IMR-90 (cell line): ENCODE measurements at regions not wholly inside any gene's neighbourhood (a gene's known extent, or its start where the extent isn't known, plus 50 kb on each side); places are given as distances from the start of the nearest gene placed in this dataset.

Experiments used
- BHLHE40 ChIP-seq: fragments of 150-350 bp; IDR thresholded peaks from 2 replicates; pipeline ENCODE4 v1.6.1; 2016; ENCODE audit warnings: mild to moderate bottlenecking, low read depth, low read length
- CEBPB ChIP-seq: IDR thresholded peaks from 2 replicates; pipeline ENCODE4 v1.6.1; 2012; ENCODE audit warnings: low read depth, low read length, improper control_type of control experiment
- CHD1 ChIP-seq: IDR thresholded peaks from 2 replicates; pipeline ENCODE4 v1.6.1; 2012; ENCODE audit warnings: low read depth, low read length, improper control_type of control experiment
- MAFK ChIP-seq: IDR thresholded peaks from 2 replicates; pipeline ENCODE4 v1.6.1; 2012; ENCODE audit warnings: low read depth, low read length, improper control_type of control experiment
- MXI1 ChIP-seq: IDR thresholded peaks from 2 replicates; pipeline ENCODE4 v1.6.1; 2012; ENCODE audit warnings: low read depth, mild to moderate bottlenecking, low read length, moderate library complexity, borderline replicate concordance
- POLR2A ChIP-seq: IDR thresholded peaks from 2 replicates; pipeline ENCODE4 v1.6.1; 2012; ENCODE audit warnings: mild to moderate bottlenecking, low read depth, low read length
- RAD21 ChIP-seq: IDR thresholded peaks from 2 replicates; pipeline ENCODE4 v1.6.1; 2012; ENCODE audit warnings: low read length, improper control_type of control experiment
- RFX5 ChIP-seq: IDR thresholded peaks from 2 replicates; pipeline ENCODE4 v1.8.0; 2012; ENCODE audit warnings: low read depth, mild to moderate bottlenecking, low read length, moderate library complexity
- SMC3 ChIP-seq: fragments of 150-350 bp; IDR thresholded peaks from 2 replicates; pipeline ENCODE4 v1.6.1; 2016; ENCODE audit warnings: low read depth, mild to moderate bottlenecking, antibody characterized with exemption, low read length, moderate library complexity
- TF ChIP-seq, protein P1 (sequence below): conservative IDR thresholded peaks from 2 replicates; pipeline ENCODE4 v1.5.1; 2012; ENCODE audit warnings: mild to moderate bottlenecking, low read depth, low read length, improper control_type of control experiment
- TF ChIP-seq, protein P2 (sequence below): fragments of 150-350 bp; IDR thresholded peaks from 2 replicates; pipeline ENCODE4 v1.6.1; 2016; ENCODE audit warnings: low read depth, mild to moderate bottlenecking, low read length, moderate library complexity, borderline replicate concordance
- TF ChIP-seq, protein P3 (sequence below): fragments of 150-350 bp; IDR thresholded peaks from 2 replicates; pipeline ENCODE4 v1.6.1; 2017; ENCODE audit warnings: mild to moderate bottlenecking, antibody characterized with exemption, low read length, low read depth

DNA sequence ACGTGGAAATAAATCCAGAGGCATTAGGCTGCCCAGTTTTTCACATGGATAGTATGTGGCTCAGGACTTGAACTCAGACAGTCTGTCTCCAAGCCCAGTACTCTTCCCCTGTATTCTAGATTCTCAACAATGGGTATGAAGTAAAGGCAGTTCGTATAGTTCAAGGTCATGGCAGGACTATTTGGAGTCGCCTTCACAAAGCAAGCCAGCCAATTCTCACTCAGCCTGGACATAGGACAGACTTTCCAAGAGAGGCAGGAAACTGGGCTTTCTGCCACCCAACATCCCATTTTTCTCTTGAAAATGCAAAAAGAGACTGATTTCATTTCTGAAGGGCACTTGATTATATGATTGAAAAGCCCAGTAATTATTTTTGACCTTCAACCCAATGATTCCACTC lies 111.0 kb downstream of the EDN1 start:
- TF ChIP-seq, protein P1, sequence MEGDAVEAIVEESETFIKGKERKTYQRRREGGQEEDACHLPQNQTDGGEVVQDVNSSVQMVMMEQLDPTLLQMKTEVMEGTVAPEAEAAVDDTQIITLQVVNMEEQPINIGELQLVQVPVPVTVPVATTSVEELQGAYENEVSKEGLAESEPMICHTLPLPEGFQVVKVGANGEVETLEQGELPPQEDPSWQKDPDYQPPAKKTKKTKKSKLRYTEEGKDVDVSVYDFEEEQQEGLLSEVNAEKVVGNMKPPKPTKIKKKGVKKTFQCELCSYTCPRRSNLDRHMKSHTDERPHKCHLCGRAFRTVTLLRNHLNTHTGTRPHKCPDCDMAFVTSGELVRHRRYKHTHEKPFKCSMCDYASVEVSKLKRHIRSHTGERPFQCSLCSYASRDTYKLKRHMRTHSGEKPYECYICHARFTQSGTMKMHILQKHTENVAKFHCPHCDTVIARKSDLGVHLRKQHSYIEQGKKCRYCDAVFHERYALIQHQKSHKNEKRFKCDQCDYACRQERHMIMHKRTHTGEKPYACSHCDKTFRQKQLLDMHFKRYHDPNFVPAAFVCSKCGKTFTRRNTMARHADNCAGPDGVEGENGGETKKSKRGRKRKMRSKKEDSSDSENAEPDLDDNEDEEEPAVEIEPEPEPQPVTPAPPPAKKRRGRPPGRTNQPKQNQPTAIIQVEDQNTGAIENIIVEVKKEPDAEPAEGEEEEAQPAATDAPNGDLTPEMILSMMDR, result no peak
- TF ChIP-seq POLR2A, result no peak
- no peak for TF ChIP-seq RAD21
- TF ChIP-seq, protein P2, sequence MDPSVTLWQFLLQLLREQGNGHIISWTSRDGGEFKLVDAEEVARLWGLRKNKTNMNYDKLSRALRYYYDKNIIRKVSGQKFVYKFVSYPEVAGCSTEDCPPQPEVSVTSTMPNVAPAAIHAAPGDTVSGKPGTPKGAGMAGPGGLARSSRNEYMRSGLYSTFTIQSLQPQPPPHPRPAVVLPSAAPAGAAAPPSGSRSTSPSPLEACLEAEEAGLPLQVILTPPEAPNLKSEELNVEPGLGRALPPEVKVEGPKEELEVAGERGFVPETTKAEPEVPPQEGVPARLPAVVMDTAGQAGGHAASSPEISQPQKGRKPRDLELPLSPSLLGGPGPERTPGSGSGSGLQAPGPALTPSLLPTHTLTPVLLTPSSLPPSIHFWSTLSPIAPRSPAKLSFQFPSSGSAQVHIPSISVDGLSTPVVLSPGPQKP, result no peak
- no peak for TF ChIP-seq MXI1
- TF ChIP-seq BHLHE40, result no peak
- TF ChIP-seq CEBPB, result no peak
- TF ChIP-seq, protein P3, sequence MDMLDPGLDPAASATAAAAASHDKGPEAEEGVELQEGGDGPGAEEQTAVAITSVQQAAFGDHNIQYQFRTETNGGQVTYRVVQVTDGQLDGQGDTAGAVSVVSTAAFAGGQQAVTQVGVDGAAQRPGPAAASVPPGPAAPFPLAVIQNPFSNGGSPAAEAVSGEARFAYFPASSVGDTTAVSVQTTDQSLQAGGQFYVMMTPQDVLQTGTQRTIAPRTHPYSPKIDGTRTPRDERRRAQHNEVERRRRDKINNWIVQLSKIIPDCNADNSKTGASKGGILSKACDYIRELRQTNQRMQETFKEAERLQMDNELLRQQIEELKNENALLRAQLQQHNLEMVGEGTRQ, result no peak
- no peak for TF ChIP-seq SMC3
- TF ChIP-seq RFX5, result no peak
- no peak for TF ChIP-seq MAFK
- TF ChIP-seq CHD1, result no peak
